Omental fat pad (tissue), 3 donors: ENCODE measurements at regions not wholly inside any gene's neighbourhood (a gene's known extent, or its start where the extent isn't known, plus 50 kb on each side); places are given as distances from the start of the nearest gene placed in this dataset.
"Not testable (repeated sequence)": the region's sequence is repeated elsewhere in the genome, so short reads cannot be mapped to it uniquely, and the experiment has no call there.

Source experiments
- ATAC-seq: fragments of 150-250 bp; one replicate; pipeline ENCODE4 v1.9.1; 2016; ENCODE audit warnings: mild to moderate bottlenecking, moderate library complexity; ENCODE audit not compliant: low FRiP score
- DNase-seq: peaks from one replicate; pipeline ENCODE4 v3.0.0-alpha.2; 2019; ENCODE audit warnings: low spot score
- TF ChIP-seq, protein P1 (sequence below), 3 donors: fragments of 450-650 bp; IDR thresholded peaks; one replicate each; pipeline ENCODE4 v1.5.1; 2016 to 2017; ENCODE audit warnings: antibody characterized with exemption in 3 of 3, mild to moderate bottlenecking in 3 of 3, moderate library complexity in 2 of 3

GRCh38 chr9:117649126-117649525 lies 55.1 kb upstream of the TLR4 start:
- DNase-seq (no peak), ATAC-seq (no peak)
- TF ChIP-seq, protein P1, sequence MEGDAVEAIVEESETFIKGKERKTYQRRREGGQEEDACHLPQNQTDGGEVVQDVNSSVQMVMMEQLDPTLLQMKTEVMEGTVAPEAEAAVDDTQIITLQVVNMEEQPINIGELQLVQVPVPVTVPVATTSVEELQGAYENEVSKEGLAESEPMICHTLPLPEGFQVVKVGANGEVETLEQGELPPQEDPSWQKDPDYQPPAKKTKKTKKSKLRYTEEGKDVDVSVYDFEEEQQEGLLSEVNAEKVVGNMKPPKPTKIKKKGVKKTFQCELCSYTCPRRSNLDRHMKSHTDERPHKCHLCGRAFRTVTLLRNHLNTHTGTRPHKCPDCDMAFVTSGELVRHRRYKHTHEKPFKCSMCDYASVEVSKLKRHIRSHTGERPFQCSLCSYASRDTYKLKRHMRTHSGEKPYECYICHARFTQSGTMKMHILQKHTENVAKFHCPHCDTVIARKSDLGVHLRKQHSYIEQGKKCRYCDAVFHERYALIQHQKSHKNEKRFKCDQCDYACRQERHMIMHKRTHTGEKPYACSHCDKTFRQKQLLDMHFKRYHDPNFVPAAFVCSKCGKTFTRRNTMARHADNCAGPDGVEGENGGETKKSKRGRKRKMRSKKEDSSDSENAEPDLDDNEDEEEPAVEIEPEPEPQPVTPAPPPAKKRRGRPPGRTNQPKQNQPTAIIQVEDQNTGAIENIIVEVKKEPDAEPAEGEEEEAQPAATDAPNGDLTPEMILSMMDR (IDR thresholded peaks at IDR 0.05), result no peak

DNA sequence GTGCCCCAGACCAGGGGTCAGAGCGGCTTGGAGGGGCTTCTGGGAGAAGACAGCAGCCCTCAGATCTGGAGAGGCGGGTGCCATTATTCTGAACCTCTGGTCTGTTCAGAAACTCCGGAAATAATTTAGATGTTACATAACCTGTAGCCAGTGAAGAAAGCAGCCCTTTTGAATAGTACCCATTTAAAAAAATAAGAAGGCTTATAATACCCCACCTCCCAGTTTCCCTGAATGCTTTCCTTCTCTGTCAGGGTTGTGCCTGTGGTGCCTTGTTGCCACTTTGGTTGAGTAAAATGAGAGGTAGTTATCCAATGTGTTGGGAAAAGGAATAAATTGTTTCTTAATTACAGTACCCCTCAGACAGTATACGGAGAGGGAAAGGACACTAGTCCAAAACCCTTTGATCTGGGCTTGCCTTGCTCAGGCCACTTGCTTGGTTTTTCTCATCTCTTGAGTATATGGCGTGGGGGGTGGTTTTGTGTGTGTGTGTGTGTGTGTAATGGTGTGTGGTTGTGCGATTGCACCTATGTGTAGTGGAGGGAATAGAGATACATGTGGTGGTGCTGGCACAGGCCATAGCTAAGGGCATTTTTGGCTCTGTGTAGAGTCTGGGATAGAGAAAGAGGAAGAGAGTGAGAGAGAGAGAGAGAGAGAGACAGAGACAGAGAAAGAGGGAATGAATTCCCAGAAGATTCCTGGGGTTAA lies 59.1 kb upstream of the TLR4 start:
- peak; percentile 18 for ATAC-seq
- DNase-seq, result no peak

GRCh38 chr9:117644133-117644931 lies 59.9 kb upstream of the TLR4 start:
- TF ChIP-seq, protein P1 (IDR thresholded peaks at IDR 0.05), result peak in 2 of 3 donors; percentile 47 to 82
- ATAC-seq (peak; percentile 79), DNase-seq (peak; percentile 36)

More for the DNA sequence above, 59.1 kb upstream of the TLR4 start:
- TF ChIP-seq, protein P1 (IDR thresholded peaks at IDR 0.05), result no peak

GRCh38 chr9:117643288-117643654 lies 60.9 kb upstream of the TLR4 start:
- DNase-seq, result no peak
- ATAC-seq, result no peak
- TF ChIP-seq, protein P1 (IDR thresholded peaks at IDR 0.05), result no peak

- not testable (repeated sequence) for DNase-seq, ATAC-seq
Measured at GRCh38 chr9:117642571-117643287, 61.5 kb upstream of the TLR4 start.

DNA sequence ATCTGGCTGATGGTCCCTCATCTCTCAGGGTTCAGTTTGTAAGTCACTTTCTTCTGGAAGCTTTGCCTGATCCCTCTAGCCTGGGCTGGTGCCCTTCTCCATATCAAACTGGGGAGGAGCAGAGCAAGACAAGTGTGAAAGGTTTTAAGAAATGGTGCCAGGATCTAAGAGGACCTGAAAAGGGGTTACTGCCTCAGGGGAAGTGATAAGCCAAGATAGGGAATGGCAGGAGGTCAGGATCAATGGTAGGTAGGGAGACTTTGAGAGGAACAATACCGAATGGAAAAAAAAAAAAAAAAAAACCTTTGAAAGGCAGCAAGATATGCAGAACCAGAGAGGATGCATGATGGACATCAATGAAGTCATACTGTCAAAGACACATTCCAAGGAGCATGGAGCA lies 67.5 kb upstream of the TLR4 start:
- ATAC-seq (no peak), DNase-seq (no peak)
- TF ChIP-seq, protein P1 (IDR thresholded peaks at IDR 0.05), result no peak

DNA sequence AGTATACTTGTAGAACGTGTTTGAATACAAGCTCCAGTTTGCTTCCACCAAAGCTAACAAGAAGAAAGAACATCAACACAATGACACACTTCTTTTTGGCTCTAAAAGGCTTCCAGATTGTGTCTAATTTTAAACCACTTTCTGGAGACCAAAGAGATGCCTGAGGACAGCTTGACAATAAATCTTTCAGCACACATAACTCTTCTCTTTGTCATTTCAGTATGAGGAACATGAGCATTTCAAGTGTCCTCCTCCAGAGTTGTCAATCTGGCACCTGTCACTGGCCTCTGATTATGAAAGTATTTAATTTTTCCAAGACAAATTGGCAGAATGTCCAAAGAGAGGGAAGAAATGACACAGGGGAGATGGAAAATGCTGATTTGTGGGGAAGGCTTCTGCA lies 79.0 kb upstream of the TLR4 start:
- DNase-seq (no peak), ATAC-seq (no peak)
- TF ChIP-seq, protein P1 (IDR thresholded peaks at IDR 0.05), result no peak
